GM13976 (cell line): ENCODE measurements at regions not wholly inside any gene's neighbourhood (a gene's known extent, or its start where the extent isn't known, plus 50 kb on each side); places are given as distances from the start of the nearest gene placed in this dataset.

Experiments
- DNase-seq: peaks from one replicate; pipeline ENCODE4 v3.0.0; 2012; ENCODE audit warnings: low spot score
- in situ Hi-C: fragments of 300-500 bp; cut with MboI; formaldehyde crosslinking; loops from one replicate; pipeline ENCODE4 v1.12.0; 2022; ENCODE audit warnings: low sequenced_read_pairs, mixed read lengths, inconsistent platforms; ENCODE audit not compliant: unreplicated experiment
- TF ChIP-seq, protein P1 (sequence below): IDR thresholded peaks from 2 replicates; pipeline ENCODE4 v1.5.1; 2012; ENCODE audit warnings: borderline replicate concordance, mild to moderate bottlenecking; ENCODE audit not compliant: insufficient read depth; ENCODE audit errors: extremely low read depth, missing control alignments, control extremely low read depth

DNA sequence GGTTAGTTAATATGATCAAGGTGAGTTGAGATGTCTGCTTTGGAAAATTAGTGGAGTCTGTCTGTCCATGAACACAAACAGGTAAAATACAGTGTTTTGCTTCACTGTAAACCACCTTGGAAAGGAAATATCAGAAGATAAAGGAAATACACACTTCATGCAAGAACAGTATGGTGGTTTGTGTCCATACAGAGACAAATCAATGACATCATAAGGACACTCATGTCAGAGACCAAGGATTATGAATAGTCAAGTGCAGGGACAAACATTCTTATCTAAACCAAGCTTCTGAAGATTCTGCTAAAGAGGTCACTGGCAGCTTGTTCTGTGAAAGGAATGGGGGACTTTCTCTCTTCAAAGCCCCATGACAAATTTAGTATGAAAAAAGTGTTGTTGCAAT is 322.9 kb upstream of the F9 start:
- TF ChIP-seq, protein P1, sequence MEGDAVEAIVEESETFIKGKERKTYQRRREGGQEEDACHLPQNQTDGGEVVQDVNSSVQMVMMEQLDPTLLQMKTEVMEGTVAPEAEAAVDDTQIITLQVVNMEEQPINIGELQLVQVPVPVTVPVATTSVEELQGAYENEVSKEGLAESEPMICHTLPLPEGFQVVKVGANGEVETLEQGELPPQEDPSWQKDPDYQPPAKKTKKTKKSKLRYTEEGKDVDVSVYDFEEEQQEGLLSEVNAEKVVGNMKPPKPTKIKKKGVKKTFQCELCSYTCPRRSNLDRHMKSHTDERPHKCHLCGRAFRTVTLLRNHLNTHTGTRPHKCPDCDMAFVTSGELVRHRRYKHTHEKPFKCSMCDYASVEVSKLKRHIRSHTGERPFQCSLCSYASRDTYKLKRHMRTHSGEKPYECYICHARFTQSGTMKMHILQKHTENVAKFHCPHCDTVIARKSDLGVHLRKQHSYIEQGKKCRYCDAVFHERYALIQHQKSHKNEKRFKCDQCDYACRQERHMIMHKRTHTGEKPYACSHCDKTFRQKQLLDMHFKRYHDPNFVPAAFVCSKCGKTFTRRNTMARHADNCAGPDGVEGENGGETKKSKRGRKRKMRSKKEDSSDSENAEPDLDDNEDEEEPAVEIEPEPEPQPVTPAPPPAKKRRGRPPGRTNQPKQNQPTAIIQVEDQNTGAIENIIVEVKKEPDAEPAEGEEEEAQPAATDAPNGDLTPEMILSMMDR = no peak
- in situ Hi-C loops = no loop called here
- DNase-seq = no peak

DNA sequence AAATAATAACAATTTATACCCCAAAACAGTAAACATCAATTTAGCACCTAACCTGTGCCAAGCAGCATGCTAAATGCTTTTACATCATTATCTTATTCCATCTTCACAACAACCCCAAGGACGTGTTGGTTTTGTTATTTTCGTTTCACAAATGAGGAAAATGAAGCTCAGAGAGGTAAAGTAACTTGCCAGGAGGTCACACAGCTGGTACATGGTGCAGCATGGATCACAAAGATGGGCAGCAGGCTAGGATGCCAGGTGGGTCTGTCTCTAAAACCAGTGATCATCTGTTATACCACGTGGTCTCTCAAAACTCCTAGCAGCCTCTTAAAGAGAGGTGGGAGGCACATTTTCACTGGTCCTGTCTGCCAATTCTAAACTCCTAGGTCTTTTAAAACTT is 323.6 kb upstream of the F9 start:
- TF ChIP-seq, protein P1 = no peak
- DNase-seq = no peak
- in situ Hi-C loops = no loop called here

DNA sequence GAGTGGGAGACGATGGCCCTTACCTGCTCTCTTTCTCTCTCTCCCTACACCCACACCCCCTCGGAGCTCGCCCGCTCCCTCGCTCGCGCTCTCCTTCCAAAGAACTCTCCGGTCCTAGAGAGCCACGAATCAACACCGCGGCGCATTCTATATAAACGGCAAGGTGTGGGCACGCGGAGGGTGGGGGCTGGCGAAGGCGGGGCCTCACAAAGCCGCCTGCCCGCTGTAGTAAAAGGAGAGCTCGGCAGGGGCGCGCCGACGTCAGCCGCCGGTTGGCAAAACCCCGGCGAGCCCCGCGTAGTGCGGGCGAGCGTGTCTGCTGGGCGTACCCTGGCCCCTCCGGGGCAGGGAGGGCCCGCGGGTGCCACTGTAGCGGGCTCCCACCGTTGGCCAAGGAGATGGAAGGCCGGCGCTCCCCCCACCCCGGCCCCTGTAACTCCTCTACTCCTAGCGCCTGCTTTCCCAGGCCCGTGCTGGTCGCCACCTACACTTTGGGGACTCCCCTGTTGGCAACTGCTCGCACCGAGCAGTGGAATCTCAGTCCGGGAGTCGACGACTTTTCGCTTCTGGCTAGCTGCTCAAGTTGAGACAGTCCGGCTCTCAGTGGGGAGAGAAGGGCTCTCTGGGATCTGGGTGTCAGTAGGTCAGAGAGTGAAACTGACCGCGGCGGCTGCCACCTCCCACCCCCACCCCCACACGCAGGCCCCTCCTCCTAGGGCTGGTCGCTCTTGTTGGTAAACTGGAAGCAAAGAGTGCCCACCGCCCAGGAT is 325.5 kb upstream of the F9 start:
- in situ Hi-C loops = no loop called here
- DNase-seq = peak; percentile 20

DNA sequence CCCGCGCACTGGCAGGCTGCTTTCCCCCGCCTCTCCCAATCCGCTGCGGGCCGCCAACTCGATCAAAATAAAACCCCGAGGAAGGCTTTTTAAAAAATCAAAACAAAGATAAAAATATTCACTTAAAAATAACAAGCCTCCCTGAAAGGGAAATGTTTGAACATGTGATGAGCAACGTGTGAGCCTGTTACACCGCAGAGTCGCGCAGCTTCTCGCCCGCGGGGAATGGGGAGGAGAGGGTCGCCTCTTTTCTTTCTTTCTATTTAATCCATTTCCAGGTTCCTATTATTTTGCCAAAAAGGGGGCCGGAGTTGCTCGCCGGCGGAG is 326.0 kb upstream of the F9 start:
- in situ Hi-C loops = no loop called here
- TF ChIP-seq, protein P1 = no peak
- DNase-seq = no peak

More for the DNA sequence above, 325.5 kb upstream of the F9 start:
- TF ChIP-seq, protein P1 = no peak

DNA sequence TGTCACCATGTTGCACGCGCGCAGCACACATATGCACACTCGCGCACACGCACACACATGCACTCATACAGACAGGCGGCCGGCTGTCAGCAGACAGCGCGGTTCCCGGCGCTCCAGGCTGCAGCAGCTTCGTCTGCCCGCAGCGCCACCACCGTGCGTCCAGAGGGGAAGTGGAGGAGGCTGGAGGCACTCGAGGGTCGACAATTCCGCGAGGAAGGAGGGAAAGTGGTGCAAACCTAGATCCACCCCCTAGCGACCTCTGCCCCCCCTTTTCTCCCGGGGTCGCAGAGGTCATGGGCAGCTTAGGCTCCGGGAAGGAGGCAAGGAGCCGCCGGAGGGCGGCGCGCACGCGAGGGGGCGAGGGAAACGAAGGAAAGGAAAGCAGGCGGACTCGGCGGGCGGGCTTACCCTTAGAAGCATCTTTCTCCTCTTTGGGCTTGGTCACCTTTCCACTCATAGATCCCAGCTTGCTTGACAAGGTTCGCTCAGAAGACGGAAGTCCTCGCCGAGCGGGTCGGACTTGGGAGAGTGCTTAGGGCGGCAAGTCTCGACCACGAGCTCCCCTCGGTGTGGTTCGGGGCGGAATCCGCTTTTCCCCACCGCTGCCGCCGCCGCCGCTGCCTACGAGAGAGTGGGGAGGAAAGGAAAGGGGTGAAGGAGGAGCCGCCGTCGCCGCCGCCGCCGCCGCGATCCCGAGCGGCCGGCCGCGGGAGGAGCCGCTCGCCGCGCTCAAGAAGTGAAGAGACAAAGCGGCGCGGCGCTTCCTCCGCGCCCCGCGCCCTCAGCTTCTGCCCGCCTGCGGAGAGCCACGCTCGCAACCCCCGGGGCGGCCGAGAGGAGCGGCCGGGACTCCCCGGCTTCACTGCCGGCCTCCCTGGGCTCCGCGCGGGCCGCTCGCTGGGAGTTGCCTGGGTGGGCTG is 326.6 kb upstream of the F9 start:
- in situ Hi-C loops = no loop called here
- TF ChIP-seq, protein P1 = no peak

DNA sequence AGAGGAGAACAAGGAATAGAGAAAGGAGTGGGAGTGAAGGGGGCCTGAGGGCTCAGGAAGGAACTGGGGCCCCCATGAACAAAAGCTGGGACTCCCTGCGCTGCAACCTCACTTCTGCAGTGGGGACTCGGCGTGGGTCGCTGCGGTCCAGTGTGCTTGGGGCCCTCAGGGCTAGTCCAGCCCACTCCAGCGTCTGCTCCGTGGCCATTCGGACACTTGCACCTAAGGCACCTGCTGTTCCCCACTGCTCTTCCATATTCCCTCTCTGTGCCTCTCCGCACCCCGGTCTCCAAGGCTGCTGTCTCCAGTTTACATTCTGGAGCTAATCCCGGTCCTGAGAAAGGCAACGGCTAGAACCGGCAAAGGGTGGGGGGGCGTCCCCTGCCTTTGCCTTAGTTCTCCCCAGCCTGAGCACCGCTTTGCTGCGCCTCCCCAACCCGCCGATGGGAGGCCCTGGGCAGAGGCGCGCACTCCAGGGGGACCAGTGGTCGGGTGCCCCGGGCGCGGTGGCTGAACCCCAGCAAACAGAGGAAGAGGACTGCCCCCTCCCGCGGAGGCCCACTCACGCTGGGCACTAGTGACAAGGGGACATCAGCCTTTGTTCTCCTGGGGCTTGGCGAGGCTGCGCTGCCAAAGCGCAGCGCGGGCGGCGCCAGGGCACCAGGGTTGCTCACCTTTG is 327.7 kb upstream of the F9 start:
- DNase-seq = no peak
- TF ChIP-seq, protein P1 = no peak
- in situ Hi-C loops = no loop called here

More for the DNA sequence above, 326.6 kb upstream of the F9 start:
- DNase-seq = peak; percentile 28
